Bronchial epithelial cell (primary cell): ENCODE measurements at regions not wholly inside any gene's neighbourhood (a gene's known extent, or its start where the extent isn't known, plus 50 kb on each side); places are given as distances from the start of the nearest gene placed in this dataset.
A peak's percentile ranks its signal among the peaks of the same experiment; 100 is the strongest.

Experiments used
- DNase-seq: peaks from one replicate; pipeline ENCODE4 v3.0.0-alpha.2; 2010; ENCODE audit warnings: low read depth
- FAIRE-seq: peaks from 2 replicates; lab custom pipeline; 2011; peaks lifted over from hg19 to GRCh38; lab: Jason Lieb, UNC
- H3K27me3 ChIP-seq: 2 replicates; pipeline ENCODE4 v1.5.1; 2011; ENCODE audit warnings: low read length; ENCODE audit not compliant: control insufficient read depth, insufficient read depth
- H3K36me3 ChIP-seq: 2 replicates; pipeline ENCODE4 v1.5.1; 2011; ENCODE audit warnings: low read length; ENCODE audit not compliant: control insufficient read depth, insufficient read depth
- H3K4me3 ChIP-seq: 2 replicates; pipeline ENCODE4 v1.5.1; 2011; ENCODE audit warnings: mild to moderate bottlenecking, low read depth, low read length, control low read depth
- CTCF ChIP-seq: IDR thresholded peaks from 2 replicates; pipeline ENCODE4 v1.5.1; 2011; ENCODE audit warnings: mild to moderate bottlenecking, moderate library complexity, low read length, control low read depth, inconsistent platforms; ENCODE audit not compliant: insufficient read depth, severe bottlenecking

- no peak for TF ChIP-seq CTCF
- Histone ChIP-seq H3K36me3 (no peaks in the 10 kb centered on the region), H3K27me3 (no peaks in the 10 kb centered on the region), H3K4me3 (no peak overlapping the region)
- FAIRE-seq (no peak), DNase-seq (no peak)
These were observed 113.6 kb upstream of the BTG1 start for GRCh38 chr12:92259291-92259690.

GRCh38 chr12:92257261-92257660 lies 111.6 kb upstream of the BTG1 start:
- Histone ChIP-seq H3K36me3 (no peaks in the 10 kb centered on the region), H3K27me3 (no peaks in the 10 kb centered on the region), H3K4me3 (no peak overlapping the region)
- no peak for FAIRE-seq
- DNase-seq, result peak; percentile 28
- no peak for TF ChIP-seq CTCF

- H3K36me3 ChIP-seq, result no peaks in the 10 kb centered on the region
- no peaks in the 10 kb centered on the region for H3K27me3 ChIP-seq
- TF ChIP-seq CTCF, result no peak
- FAIRE-seq (no peak), DNase-seq (no peak)
- H3K4me3 ChIP-seq, result no peak overlapping the region
These were observed 110.1 kb upstream of the BTG1 start for GRCh38 chr12:92255741-92256140.

- no peaks in the 10 kb centered on the region for H3K27me3 ChIP-seq
- DNase-seq (peak; percentile 73), FAIRE-seq (no peak)
- no peaks in the 10 kb centered on the region for H3K36me3 ChIP-seq
- H3K4me3 ChIP-seq, result no peak overlapping the region
- TF ChIP-seq CTCF, result no peak
These were observed 107.7 kb upstream of the BTG1 start for GRCh38 chr12:92253301-92253700.

GRCh38 chr12:92248977-92249376 lies 103.3 kb upstream of the BTG1 start:
- Histone ChIP-seq H3K27me3 (no peaks in the 10 kb centered on the region), H3K4me3 (no peak overlapping the region), H3K36me3 (no peaks in the 10 kb centered on the region)
- DNase-seq, result peak; percentile 85
- TF ChIP-seq CTCF, result no peak
- FAIRE-seq, result no peak

- no peak for TF ChIP-seq CTCF
- FAIRE-seq (no peak), DNase-seq (no peak)
- no peaks in the 10 kb centered on the region for H3K27me3 ChIP-seq
- no peaks in the 10 kb centered on the region for H3K36me3 ChIP-seq
- no peak overlapping the region for H3K4me3 ChIP-seq
These were observed 98.4 kb upstream of the BTG1 start for GRCh38 chr12:92244036-92244435.
